CD4-positive, alpha-beta T cell treated with Interleukin-12 subunit alpha and Interleukin-12 subunit beta, for 1 hour (primary cell): ENCODE measurements at regions not wholly inside any gene's neighbourhood (a gene's known extent, or its start where the extent isn't known, plus 50 kb on each side); places are given as distances from the start of the nearest gene placed in this dataset.

Source experiments
- DNase-seq: peaks from one replicate; pipeline ENCODE4 v3.0.0-alpha.2; 2020

- DNase-seq: no peak
Measured at GRCh38 chr1:226816576-226816975, 53.8 kb upstream of the PSEN2 start.

- peak; percentile 8 for DNase-seq
Measured at GRCh38 chr1:226814751-226815537, 55.5 kb upstream of the PSEN2 start.

- no peak for DNase-seq
Measured at GRCh38 chr1:226813671-226814591, 56.5 kb upstream of the PSEN2 start.

- DNase-seq: no peak
Measured at GRCh38 chr1:226810681-226811080, 59.7 kb upstream of the PSEN2 start.

- no peak for DNase-seq
Measured at GRCh38 chr1:226809785-226810571, 60.4 kb upstream of the PSEN2 start.

GRCh38 chr1:226808501-226808900 is 61.9 kb upstream of the PSEN2 start:
- DNase-seq: no peak

- no peak for DNase-seq
Measured at GRCh38 chr1:226806988-226807387, 63.4 kb upstream of the PSEN2 start.

- DNase-seq: no peak
Measured at GRCh38 chr1:226804907-226805759, 65.3 kb upstream of the PSEN2 start.

GRCh38 chr1:226800763-226801380 is 61.8 kb upstream of the ITPKB start:
- no peak for DNase-seq

GRCh38 chr1:226799634-226800281 is 60.7 kb upstream of the ITPKB start:
- no peak for DNase-seq

GRCh38 chr1:226798427-226799411 is 59.6 kb upstream of the ITPKB start:
- peak; percentile 73 for DNase-seq

- no peak for DNase-seq
Measured at GRCh38 chr1:226797151-226797550, 58.1 kb upstream of the ITPKB start.

GRCh38 chr1:226793620-226794276 is 54.7 kb upstream of the ITPKB start:
- DNase-seq: no peak

- no peak for DNase-seq
Measured at GRCh38 chr1:226792368-226792767, 53.3 kb upstream of the ITPKB start.

- no peak for DNase-seq
Measured at GRCh38 chr1:226790545-226791181, 51.6 kb upstream of the ITPKB start.

GRCh38 chr1:226788965-226789364 is 49.9 kb upstream of the ITPKB start:
- no peak for DNase-seq
